ENCODE measurements at regions not wholly inside any gene's neighbourhood (a gene's known extent, or its start where the extent isn't known, plus 50 kb on each side); places are given as distances from the start of the nearest gene placed in this dataset.

GRCh38 chr1:244291236-244292201 lies 160.2 kb downstream of the ADSS2 start:
- no peak for TF ChIP-seq EZH2 (IDR thresholded peaks at IDR 0.05)
- no peak for TF ChIP-seq POLR2AphosphoS5 (IDR thresholded peaks at IDR 0.05; ENCODE audit: borderline replicate concordance, low read depth, low read length)
- TF ChIP-seq FOXP2 (optimal IDR thresholded peaks at IDR 0.05; ENCODE audit: control extremely low read depth, extremely low read length, insufficient read depth) = no peak

Measured in SK-N-MC (cell line).